Astrocyte of the cerebellum (primary cell): ENCODE measurements at regions not wholly inside any gene's neighbourhood (a gene's known extent, or its start where the extent isn't known, plus 50 kb on each side); places are given as distances from the start of the nearest gene placed in this dataset.

Experiments
- DNase-seq: peaks from one replicate; pipeline ENCODE4 v3.0.0-alpha.2; 2011; ENCODE audit warnings: low read depth
- H3K4me3 ChIP-seq: 2 replicates; pipeline ENCODE4 v1.5.1; 2011; ENCODE audit warnings: mild to moderate bottlenecking, low read depth, low read length, moderate library complexity
- in situ Hi-C: cut with HindIII; loops from 2 replicates; pipeline ENCODE4 v1.10.0; 2017; ENCODE audit warnings: low sequenced_read_pairs
- TF ChIP-seq, protein P1 (sequence below): IDR thresholded peaks from 2 replicates; pipeline ENCODE4 v1.5.1; 2012; ENCODE audit warnings: low read length, low read depth, moderate library complexity, mild to moderate bottlenecking; ENCODE audit errors: missing control alignments

DNA sequence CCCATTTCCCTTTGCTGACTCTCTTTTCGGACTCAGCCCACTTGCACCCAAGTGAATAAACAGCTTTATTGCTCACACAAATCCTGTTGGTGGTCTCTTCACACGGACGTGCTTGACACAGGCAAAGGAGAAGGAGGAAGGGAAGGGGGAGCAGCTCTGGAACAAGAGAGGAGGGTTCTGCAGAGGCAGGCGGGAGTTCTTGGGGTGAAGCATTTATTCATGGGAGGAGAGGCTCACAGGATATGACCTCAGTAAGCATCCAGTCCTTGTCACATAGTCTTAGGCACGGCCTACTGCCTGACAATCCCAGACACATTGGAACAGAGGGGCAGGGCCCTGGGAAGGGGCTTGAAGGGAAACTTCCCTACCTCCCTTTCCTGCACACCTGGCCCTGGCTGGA, 171.7 kb upstream of the HS6ST1 start:
- TF ChIP-seq, protein P1, sequence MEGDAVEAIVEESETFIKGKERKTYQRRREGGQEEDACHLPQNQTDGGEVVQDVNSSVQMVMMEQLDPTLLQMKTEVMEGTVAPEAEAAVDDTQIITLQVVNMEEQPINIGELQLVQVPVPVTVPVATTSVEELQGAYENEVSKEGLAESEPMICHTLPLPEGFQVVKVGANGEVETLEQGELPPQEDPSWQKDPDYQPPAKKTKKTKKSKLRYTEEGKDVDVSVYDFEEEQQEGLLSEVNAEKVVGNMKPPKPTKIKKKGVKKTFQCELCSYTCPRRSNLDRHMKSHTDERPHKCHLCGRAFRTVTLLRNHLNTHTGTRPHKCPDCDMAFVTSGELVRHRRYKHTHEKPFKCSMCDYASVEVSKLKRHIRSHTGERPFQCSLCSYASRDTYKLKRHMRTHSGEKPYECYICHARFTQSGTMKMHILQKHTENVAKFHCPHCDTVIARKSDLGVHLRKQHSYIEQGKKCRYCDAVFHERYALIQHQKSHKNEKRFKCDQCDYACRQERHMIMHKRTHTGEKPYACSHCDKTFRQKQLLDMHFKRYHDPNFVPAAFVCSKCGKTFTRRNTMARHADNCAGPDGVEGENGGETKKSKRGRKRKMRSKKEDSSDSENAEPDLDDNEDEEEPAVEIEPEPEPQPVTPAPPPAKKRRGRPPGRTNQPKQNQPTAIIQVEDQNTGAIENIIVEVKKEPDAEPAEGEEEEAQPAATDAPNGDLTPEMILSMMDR: no peak
- no peak overlapping the region for H3K4me3 ChIP-seq
- in situ Hi-C loops: no loop called here
- no peak for DNase-seq

DNA sequence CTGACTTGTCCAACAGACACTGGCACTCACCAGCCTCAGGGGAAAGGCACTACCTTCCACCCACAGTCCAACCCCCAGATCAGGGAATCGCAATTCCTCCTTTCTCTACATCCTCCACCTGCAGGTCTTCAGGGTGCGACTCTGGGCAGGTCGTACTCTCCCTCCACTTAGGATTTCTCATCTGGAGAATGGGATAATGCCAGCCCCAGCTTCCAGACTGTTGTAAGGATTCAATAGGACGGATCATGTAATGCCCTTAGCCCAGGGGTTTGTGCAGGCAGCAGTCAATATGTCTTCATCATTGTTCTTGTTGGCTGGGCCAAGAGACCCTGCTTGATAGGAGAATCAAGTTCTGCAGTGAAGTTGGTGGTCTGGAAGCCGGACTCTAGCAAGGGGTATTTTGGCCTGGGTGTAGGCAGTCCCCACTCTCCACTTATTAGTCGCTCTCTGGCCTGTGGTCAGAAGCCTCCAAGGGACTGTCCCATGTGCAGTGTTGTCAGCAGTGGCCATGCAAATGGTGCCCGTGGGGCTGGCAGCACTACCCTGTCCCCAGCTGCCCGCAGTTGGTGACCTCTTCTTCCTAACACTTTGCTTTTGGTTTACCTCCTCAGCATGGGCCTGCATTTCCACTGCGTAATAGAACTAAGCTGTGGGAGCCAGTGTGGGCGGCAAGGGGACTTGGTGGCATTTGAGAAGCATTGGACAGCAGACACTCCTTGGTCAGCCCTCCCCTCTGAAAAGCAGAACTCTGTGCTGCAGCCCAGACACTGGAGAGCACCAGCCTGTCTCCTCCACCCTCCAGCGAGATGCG, 172.4 kb upstream of the HS6ST1 start:
- H3K4me3 ChIP-seq: no peak overlapping the region
- in situ Hi-C loops: no loop called here
- no peak for DNase-seq
- TF ChIP-seq, protein P1: no peak

DNA sequence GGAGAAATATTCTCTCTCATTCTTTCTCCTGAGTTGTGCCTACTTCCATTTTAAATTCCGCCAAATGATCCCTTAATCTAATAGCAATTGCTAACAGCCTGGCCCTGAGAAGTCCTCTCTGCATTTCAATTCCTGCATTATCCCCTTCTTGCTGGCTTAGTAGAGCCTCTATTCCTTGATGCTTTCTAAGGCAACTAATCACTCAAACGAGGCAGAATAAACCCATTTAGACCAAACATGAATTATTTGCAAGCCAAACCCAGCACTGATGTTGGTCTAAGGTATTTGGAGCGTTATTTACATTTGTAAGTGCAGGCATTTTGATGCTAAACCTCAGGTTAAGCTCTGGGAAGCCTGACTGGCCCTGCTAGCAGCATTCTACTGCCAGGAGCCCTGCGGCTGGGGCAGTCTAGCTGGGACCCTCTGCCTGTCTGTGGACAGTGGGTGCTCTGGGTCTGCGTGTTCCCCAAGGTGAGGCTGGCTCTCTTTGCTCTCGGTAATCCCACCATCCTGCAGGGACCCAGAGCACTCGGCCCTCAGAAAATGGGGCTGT, 173.1 kb upstream of the HS6ST1 start:
- DNase-seq: no peak
- TF ChIP-seq, protein P1: no peak
- no peak overlapping the region for H3K4me3 ChIP-seq
- in situ Hi-C loops: no loop called here

DNA sequence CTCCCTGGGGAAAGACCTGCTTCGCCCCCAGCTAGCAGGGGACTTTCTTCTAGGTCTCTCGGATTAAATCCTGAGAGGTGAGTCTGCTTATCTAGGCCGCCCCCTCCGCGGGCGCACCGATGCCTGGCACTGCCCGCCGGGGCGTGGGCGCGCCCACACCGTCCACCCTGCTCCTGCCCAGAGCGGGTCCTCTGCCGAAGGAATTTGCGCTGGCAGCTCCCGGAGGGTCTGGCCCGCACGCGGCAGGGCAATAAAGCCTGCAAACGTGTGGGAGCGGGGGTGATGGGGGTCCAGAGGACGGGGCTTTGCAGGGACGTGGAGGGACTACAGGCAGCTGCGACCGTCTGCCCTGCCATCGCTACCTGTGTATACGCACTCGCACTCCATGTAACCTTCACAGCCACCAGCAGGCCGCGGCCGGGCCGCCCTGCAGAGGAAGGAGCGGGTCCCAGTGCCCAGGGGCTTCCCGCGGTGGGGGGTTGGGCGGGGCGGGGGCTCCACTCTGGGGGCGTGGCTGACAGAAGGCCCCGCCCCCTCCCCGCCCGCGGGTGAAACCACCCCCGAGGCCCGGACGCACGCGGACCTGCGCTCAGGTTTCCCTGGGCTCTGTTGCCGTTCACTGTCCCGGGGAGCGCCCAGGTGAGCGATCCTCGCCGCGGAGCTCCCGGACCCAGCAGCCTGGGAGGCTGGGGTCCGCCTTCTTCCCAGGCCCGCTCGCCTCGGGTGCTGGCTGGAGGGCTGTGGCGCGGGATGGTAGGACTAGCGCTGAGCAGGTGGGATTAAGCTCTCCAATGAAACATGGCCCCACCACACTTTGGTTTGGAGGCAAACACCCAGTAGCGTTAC, 174.5 kb upstream of the HS6ST1 start:
- in situ Hi-C loops: no loop called here
- TF ChIP-seq, protein P1: no peak
- DNase-seq: no peak
- no peak overlapping the region for H3K4me3 ChIP-seq

DNA sequence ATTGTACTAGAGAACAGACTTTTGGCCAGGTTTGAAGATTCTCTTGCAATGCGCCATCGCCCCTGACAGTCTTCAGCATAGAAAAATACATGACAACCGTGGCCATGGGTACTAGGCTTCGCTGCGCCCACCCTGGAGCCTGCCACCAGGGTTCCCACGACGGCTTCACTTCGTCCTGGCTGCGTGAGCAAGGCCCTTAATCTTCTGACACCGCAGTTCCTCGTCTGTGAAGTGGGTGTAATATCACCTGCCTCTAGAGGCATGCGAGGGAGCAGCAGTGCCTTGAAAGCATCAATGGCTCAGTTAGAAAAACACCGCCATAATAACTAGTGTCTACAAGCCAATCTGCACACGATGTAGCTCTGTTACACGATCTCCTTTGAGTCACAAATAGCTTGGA, 175.2 kb upstream of the HS6ST1 start:
- H3K4me3 ChIP-seq: no peak overlapping the region
- no peak for DNase-seq
- in situ Hi-C loops: no loop called here
- TF ChIP-seq, protein P1: no peak

DNA sequence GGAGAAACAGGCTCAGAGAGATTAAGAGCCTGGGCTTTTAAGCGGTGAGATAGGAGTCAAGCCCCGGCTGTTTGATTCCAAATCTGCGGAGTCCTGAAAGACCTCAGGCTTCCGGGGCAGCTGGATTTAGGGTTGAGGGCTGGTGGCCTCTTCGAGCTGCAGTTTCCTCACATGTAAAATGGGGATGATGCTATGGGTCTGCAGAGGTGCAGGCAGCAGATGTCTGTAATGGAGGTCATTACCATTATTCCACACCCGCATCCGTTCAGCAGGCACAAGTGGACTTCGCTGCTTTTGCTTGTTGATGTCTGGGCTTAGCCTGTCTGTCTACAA, 175.6 kb upstream of the HS6ST1 start:
- DNase-seq: no peak
- TF ChIP-seq, protein P1: no peak
- H3K4me3 ChIP-seq: no peak overlapping the region
- in situ Hi-C loops: no loop called here
